Hepatocyte (in vitro differentiated cells): ENCODE measurements at regions not wholly inside any gene's neighbourhood (a gene's known extent, or its start where the extent isn't known, plus 50 kb on each side); places are given as distances from the start of the nearest gene placed in this dataset.

Source experiments
- EZH2phosphoT487 ChIP-seq: fragments of 200-600 bp; sonication (generic); IDR thresholded peaks from one replicate; pipeline ENCODE4 v1.6.1; 2018; ENCODE audit warnings: antibody characterized with exemption, mild to moderate bottlenecking, low read depth, moderate library complexity; ENCODE audit not compliant: unreplicated experiment, severe bottlenecking
- TF ChIP-seq, protein P1 (sequence below): fragments of 200-600 bp; sonication (generic); IDR thresholded peaks from 2 replicates; pipeline ENCODE4 v1.5.1; 2016; ENCODE audit warnings: antibody characterized with exemption, mild to moderate bottlenecking; ENCODE audit not compliant: poor library complexity

DNA sequence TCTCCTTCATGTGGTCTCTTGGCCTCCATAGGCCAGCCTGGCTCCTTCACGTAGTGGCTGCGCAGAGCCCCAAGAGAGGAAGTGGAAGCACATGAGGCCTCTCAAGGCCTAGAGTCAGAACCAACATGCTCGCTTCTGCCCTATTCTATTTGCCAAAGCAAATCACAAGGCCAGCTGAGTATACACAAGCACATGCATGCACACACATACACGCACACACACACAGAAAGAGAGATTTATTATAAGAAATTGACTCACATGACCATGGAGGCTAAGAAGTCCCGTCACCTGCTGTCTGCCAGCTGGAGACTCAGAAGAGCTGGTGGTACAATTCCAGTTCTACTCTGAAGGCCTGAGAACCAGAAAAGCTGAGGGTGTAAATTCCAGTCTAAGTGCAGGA is 64.3 kb upstream of the NRP1 start:
- TF ChIP-seq, protein P1, sequence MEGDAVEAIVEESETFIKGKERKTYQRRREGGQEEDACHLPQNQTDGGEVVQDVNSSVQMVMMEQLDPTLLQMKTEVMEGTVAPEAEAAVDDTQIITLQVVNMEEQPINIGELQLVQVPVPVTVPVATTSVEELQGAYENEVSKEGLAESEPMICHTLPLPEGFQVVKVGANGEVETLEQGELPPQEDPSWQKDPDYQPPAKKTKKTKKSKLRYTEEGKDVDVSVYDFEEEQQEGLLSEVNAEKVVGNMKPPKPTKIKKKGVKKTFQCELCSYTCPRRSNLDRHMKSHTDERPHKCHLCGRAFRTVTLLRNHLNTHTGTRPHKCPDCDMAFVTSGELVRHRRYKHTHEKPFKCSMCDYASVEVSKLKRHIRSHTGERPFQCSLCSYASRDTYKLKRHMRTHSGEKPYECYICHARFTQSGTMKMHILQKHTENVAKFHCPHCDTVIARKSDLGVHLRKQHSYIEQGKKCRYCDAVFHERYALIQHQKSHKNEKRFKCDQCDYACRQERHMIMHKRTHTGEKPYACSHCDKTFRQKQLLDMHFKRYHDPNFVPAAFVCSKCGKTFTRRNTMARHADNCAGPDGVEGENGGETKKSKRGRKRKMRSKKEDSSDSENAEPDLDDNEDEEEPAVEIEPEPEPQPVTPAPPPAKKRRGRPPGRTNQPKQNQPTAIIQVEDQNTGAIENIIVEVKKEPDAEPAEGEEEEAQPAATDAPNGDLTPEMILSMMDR, result no peak
- no peak for TF ChIP-seq EZH2phosphoT487
